ENCODE measurements at regions not wholly inside any gene's neighbourhood (a gene's known extent, or its start where the extent isn't known, plus 50 kb on each side); places are given as distances from the start of the nearest gene placed in this dataset.

DNA sequence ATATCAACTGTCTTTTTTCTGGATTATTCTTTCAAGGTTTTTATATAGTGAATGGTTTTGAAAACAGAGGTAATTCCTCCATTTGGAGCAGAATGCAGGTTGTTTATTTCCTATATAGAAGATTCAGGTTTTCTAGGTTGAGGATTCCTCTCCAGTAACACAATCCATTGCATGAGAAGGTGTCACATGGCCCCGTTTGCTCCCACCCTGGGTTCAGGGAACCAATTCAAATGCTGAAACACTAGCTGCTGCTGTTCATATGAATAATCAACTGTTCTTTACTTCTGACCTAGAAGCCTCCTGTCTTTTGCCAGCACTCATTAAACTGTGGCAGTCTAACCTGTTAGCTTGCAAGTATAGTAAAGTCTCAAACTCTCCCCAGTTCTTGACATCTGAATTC, 1316.9 kb upstream of the TENM3 start:
- TF ChIP-seq POLR2A (IDR thresholded peaks at IDR 0.05; ENCODE audit: low read length) (no peak), GATA1 (IDR thresholded peaks at IDR 0.05; ENCODE audit: low read depth, low read length) (no peak)

Data from erythroblast (primary cell).